OCI-LY7 (cell line): ENCODE measurements at regions not wholly inside any gene's neighbourhood (a gene's known extent, or its start where the extent isn't known, plus 50 kb on each side); places are given as distances from the start of the nearest gene placed in this dataset.

Source experiments
- EZH2phosphoT487 ChIP-seq: fragments of 200-600 bp; sonication (generic); IDR thresholded peaks from 2 replicates; pipeline ENCODE4 v1.6.1; 2018; ENCODE audit warnings: low read depth, borderline replicate concordance, mild to moderate bottlenecking, mixed run types, antibody characterized with exemption, low read length, moderate library complexity, mixed read lengths
- TF ChIP-seq, protein P1 (sequence below): fragments of 200-600 bp; sonication (generic); conservative IDR thresholded peaks from 2 replicates; pipeline ENCODE4 v1.5.1; 2014; ENCODE audit warnings: mild to moderate bottlenecking, antibody characterized with exemption, low read length, moderate library complexity, mixed read lengths

DNA sequence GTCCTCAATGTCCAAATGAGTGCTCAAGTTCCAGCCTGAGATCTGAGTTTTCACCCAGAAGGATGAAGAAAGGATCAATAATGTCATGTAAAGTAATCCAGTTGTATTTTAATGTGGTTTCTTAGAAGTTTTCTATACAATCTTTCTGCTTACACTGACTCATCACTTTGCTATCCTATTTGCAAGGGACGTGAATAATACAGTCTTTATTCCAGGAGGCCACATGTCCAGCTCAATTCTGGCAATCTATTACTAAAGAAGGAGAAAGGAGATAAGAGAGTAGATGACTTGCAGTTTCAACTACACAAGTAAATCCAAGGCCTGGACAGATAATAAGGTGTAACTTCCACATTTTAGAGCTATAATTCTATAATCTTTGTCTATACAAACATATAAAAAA lies 601.1 kb upstream of the SETBP1 start:
- TF ChIP-seq, protein P1, sequence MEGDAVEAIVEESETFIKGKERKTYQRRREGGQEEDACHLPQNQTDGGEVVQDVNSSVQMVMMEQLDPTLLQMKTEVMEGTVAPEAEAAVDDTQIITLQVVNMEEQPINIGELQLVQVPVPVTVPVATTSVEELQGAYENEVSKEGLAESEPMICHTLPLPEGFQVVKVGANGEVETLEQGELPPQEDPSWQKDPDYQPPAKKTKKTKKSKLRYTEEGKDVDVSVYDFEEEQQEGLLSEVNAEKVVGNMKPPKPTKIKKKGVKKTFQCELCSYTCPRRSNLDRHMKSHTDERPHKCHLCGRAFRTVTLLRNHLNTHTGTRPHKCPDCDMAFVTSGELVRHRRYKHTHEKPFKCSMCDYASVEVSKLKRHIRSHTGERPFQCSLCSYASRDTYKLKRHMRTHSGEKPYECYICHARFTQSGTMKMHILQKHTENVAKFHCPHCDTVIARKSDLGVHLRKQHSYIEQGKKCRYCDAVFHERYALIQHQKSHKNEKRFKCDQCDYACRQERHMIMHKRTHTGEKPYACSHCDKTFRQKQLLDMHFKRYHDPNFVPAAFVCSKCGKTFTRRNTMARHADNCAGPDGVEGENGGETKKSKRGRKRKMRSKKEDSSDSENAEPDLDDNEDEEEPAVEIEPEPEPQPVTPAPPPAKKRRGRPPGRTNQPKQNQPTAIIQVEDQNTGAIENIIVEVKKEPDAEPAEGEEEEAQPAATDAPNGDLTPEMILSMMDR = no peak
- no peak for TF ChIP-seq EZH2phosphoT487
